ENCODE measurements at regions not wholly inside any gene's neighbourhood (a gene's known extent, or its start where the extent isn't known, plus 50 kb on each side); places are given as distances from the start of the nearest gene placed in this dataset.
"Not testable (repeated sequence)": the region's sequence is repeated elsewhere in the genome, so short reads cannot be mapped to it uniquely, and the experiment has no call there.

DNA sequence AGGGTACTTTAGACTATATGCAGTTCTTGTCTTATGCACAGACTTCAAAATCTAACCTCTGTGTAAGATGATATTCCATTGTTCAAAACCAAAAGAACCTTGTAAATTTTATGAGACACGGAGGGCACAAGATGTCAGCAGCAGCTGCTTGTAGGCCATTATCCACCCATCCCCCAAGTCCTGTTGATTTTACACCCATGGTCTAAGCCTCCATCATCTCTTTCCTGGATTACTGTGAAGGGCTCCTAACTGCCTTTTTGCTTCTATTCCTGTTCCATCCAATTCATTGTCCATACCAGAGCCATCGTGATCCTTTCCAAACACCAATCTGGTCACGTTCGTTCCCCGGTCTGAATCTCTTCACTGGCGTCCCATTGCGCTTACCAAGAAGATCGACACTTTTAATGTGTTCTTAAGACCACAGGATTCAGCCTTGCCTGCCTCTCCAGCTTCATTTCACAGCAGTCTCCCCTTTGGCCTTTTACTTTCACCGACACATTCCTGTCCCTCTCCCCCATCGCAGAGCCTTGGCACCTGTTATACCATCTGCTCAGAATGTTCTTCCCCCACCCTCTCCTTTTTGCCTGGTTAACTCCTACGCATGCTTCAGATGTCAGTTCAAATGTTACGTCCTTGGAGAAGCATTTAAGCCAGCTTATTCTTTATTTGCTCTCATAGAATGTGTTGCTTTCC, 107.3 kb upstream of the POU3F1 start:
- peak; percentile 93 for DNase-seq

DNA sequence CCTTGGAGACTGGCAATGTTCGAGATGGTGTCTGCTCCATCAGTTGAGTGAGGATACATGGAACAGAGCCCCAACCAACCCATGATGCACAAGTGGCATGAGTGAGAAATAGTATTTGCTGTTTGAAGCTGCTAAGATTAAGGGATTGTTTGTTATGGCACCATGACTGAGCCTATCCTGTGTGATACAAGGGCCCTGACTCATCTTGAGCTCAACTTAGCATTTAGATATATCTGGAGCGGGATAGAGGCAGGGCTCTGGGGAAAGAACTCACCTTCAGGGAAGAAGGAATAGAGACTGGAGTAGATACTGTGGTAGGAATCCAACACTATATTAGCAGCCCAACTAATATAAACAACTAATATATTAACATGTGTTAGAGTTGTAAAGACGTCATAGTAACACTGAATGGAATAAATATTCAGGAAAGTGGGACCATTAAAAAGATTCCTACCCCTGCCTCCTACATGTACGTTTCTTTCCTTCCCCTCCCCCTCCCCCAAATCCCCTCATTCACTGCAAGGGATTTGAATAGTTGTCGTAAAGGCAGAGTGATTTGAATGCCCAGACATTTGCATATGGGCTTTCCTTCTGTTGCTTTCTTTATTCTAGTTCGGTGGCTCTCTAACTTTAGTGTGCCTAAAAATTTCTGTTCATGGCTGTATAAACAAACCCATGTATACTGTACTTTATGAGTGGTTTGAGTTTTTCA, 106.6 kb upstream of the POU3F1 start:
- no peak for DNase-seq

DNA sequence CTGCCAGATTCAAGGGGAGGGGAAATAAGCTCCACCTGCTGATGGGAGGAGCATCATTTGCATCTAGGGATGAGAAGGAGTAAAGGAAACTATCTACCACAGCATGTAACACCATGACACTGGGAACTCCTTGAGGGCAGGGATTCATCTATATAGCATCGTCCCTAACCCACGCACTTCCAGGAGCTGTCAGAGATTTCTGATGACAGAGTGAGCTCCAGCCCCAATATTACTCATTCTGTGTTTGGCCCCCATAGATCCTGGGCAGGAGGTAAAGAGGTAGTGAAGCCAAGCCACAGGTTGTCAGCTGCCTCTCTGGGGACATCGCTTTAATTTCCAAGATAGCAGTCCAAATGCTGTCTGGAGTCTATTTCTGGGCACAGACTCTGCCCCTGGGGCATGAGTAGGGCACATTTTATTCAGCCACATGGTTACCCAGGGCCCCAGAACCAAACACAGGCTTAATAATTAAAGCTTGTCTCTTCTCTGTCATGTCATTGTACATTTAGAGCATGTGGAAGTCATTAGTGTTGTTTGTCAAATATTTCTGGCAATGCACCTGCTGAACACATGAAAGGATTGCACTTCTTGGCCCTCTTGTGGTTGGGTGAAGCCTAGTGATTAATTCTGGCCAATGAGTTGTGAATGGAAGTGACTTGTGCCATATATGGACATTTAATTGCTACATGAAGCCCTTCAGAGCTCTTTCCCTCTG, 105.9 kb upstream of the POU3F1 start:
- DNase-seq: peak; percentile 98

DNA sequence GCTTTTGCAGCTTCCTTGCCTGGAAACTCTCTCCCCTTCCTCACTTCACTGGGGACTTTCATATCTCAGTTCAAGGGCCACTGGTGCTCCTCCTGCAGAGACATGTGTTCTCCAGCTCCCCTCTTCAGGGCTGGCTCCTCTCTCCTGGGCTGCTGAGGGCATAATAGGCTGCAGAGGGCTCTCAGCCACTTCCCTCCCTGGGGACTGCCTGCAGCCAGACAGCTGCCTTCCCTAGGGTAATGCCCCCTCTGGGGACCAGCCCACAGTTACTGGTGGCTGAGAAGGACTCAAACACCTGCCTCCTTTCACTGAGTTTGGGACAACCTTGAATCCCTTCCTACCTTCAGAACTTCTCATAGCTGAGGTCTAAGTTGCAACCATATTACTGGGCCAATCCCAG, 104.8 kb upstream of the POU3F1 start:
- DNase-seq: peak; percentile 28

DNA sequence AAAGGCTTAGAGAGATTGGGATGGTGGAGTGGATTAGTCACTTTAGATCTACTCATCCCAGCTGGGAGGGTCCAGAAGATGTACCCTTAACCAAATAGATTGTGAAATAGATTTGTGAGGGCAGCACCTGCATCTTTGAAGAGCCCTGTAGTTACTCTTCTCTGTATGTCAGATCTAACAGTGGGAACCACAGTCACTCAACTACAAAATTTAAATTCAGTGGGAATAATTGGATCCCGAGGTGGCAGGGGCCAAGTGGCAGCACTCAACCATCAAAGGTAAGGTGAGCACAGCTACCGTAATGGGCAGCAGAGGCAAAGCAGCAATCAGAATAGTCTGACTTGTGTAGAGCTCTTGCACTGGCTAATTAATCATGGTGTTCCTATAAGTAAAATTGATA, 99.5 kb upstream of the POU3F1 start:
- not testable (repeated sequence) for DNase-seq

DNA sequence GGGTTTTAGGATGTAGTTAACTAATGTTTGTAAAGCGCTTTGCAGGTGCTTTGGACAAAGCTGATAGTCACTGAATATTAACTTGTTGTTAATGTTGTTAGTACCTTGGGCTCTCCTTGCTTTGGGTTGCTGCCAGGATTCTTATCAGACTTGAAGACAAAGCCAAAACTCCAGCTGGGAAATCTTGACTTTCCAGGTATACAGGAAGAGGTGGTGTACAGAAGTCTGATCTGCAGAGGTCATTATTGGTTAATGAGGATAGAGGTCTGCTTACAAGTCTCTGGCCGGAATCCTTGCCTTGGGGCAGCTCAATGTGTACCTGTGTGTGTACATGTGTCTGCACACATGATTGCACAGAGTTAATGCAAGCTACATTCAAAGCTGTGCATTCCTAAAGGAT, 96.0 kb upstream of the POU3F1 start:
- no peak for DNase-seq

DNA sequence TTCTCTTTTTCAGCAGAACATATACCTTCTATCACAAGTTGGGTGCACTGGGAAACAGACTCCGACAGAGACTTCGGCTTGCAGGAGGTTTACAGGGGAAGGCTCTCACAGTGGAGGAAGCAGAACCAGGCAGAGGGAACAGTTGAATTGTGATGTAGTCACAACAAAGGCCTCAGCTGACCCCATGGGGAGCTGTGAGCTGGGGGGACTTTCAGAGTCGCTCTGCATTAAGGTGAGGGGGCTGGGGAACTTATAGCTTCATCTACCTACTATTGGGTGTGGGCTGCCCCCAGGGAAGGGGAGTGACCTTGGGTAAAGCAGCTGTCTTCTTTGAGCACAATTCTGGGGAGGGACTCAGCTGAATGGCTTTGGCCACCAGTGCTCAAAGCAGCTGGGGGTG, 94.9 kb upstream of the POU3F1 start:
- DNase-seq: no peak

DNA sequence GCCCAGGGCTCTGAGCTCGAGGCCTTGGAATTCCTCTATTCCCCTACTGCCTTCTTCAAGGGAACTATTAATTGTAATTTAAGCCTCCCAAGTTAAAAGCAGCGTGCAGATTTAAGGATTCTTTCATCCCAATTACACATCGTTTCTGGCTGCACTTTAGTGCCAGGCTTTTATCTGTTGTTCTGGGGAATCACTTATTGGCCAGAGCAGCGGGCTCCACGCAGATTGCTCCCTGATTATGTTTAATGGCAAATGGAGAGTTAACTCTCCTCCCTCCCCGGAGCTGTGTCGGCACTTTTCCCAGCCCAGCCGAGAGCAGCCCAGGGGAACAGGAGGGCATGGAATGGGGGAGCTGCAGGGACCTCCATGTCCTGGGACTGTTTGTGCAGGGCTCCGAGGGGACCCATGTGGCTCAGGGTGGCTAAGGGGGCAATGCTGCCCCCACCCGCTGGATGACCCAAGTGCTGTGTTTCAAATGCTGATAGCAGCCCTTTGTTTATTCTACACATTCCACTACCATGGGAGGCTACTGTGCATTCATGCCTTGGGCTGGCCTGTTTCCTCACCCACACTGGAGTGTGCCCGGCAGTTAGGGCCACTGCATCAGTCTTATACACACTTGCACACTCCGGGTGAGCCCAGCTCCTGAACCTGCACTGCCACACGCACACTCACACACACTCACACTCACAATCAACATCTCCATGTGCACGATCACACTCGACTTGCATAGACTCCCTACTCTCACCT, 93.3 kb upstream of the POU3F1 start:
- peak; percentile 15 for DNase-seq

DNA sequence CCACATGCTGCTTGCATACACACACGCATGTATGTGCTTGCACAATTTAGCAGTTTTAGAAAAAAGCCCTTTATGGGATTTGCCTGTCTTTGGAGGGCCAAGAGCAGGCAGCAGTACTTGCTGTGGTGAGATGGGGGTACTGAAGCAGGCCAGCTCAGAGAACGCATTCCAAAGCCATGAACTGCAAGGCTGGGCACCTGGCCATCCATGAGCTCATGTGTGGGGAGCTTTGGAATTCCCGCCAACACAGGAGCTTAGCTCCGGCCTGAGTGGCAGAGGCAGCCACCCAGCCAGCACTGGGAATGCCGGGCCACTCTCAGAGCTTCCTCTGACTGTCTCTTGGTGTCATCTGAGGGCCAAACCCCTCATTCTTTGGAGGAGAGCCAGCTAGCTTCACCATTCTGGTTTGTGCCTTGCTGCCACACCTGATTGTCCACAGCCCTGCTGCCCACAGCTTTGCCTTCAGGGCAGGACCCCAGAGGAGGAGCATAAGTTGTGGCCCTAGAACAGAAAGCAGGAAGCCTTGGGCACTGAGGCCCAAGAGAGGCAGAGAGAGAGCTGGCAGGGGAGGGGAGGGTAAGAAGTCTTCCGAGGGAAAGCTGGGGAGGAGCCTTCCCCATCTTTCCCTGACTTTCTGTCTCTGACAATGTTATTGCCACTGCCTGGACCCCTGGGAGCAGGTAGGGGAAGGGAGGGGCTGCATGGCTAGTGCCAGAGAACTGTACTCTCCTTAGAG, 92.1 kb upstream of the POU3F1 start:
- peak; percentile 90 for DNase-seq

DNA sequence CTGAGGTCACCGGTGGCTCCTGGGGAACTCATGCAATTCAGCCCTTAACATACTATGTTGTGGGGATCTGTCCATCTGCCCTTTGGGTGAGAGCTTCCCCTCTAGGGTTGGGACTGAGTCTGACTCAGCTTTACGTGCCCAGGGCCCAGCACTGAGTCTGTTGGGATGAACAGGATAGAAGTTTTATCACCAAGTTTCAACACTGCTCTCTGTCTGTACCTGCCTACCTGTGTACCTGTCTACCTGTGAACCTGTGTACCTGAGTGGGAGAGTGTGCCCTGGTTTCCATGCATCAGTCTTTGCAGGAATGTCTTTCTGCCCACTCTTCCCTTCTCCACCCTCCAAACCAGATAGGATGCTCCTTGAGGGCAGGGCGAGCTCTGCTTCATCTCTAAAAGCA, 90.6 kb upstream of the POU3F1 start:
- DNase-seq: no peak

DNA sequence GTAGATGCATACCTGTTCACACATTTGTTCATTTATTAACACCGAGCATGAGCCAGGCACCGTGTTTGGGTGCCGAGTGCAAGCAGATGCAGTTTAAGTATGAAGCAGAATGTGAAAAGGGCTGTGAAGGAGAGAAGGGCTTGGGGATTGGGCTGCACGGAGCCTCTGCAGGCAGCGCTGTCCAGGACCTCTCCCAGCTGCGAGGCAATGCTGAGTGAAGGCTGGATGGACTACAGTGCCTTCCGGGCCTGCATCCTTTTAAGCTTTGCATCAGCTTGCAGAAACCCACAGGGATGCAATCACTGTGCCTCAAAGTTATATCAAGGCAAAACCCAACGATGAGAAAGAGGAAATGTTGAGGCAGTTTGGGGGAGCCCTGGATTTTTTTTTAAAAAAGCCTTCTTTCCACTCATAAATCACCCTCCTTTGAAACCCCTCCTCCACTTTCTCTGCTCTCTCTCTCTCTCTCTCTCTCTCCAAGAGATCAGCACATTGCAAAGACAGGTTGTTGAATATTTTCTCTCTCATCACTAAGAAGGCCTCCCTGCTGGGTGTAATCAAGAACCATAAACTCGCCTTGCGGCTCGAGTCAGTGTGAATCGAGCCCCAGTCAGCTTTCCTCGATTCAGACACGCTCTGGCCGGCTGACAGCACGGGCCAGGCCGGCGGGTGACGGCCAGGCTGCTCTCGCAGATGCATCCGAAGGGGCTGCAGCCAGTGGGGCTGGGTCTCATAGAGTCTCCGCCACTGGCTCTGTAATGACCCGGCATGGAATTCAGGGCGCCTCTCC, 89.2 kb upstream of the POU3F1 start:
- no peak for DNase-seq

DNA sequence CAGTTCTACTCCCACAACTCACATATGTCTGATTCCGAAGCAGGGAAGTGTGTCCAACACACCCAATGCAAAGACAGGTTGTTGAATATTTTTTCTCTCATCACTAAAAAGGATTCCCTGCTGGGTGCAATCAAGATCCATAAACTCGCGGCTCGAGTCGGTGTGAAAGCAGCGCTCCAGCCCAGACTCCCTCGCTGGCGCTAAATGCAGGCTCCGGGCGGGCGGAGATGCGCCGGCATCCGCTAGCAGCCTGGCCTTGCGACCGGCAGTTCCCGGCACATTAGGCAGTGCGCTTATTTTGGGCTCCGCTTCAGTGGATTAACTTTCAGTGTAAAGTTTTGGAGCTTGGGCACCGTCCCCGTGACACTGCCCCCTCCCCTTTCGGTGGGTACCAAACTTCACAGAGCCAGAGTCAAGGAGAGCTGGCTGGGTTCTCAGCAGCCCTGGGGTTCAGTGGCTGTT, 87.7 kb upstream of the POU3F1 start:
- no peak for DNase-seq

DNA sequence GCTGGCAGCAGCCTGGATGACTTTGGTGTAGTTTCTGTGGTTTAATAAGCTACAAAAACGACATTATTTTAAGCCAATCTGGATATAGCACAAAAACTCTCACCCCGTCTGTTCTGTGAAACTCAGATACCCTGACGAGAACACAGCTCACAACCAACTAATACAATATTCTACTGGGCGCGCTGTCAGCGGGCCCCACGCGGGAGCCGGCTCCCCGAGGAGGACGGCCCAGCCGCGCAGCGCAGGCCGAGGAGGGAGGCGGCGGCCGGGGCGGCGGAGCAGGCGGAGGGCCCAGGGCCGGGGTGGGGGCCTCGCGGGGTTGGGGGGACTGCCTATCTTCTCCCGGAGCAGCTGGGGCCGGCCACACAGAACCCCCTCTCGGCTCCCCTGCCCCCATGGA, 87.2 kb upstream of the POU3F1 start:
- no peak for DNase-seq

DNA sequence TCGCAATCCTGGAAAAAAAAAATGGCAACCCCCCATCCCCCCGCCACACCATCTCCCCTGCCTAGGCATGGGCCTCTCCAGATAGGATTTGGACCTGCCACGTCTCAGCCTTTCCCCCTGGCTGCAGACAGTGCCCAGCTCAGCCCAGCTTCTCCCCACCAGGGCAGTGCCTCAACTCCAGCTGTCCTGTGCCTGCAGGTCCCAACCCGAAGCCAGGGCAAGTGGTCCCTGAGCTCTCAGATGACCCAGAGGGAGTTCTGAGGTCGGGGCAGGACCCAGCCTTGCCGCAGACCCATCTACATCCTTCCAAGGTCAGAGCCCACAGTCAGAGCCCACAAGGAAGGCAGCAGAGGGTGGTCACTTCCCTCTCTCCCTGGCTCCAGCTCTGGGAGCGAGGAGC, 86.7 kb upstream of the POU3F1 start:
- no peak for DNase-seq

DNA sequence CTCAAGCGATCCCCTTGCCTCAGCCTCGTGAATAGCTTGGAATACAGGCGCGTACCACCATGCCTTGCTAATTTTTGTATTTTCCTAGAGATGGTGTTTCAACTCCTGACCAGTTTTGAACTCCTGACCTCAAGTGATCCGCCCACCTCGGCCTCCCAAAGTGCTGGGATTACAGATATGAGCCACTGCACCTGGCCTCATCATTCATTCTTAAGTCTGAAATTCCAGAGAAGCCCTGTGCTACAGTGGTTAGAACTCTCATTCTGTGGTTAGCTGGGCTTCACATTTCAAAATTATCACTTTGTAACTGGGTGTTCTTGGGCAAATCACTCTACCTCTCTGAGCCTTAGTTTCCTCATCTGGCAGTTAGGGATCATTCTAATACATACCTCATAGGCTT, 86.1 kb upstream of the POU3F1 start:
- no peak for DNase-seq

DNA sequence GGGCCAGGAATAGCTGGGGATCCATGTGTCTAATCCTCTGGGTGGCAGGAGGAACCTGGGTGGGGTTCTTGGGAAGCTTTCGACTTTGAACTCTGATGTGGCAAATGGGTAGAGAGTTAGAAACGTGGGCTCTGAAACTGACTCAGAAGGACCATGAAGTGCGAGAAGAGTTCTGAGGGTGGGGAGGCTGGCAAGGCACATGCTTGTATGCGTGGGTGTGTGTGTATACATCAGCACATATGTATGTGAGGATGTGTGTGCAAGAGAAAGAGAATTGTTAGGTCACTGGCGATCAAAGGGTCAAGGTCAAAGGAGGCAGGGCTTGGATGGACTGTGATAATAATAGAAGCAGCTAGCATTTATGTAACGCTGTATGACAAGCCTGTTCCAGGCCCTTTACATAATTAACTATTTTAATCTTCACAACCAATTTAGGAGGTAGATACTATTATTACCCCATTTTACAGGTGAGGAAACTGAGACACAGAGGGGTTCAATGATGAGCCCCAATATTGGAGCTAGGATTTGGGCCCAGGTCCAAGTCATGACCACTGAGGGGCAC, 84.5 kb upstream of the POU3F1 start:
- no peak for DNase-seq

DNA sequence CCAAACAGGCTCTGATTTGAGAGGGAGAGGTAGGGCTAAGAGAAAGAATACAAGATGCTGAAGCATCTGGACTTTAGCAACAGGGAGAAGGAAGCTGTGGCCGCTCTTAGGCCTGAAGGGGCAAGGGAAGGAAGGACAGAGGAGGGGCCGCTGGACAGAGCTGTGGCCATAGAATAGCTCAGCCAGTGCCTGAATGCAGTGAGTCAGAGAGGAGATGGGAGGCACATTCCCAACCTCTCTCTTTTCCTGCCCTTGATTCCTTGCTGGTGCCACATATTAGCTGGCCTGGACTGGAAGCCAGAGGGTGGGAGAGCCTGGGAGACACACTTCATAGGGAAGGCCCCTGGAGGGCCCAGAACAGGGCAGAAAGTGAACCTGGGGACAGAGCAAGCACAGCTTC, 83.4 kb upstream of the POU3F1 start:
- no peak for DNase-seq

DNA sequence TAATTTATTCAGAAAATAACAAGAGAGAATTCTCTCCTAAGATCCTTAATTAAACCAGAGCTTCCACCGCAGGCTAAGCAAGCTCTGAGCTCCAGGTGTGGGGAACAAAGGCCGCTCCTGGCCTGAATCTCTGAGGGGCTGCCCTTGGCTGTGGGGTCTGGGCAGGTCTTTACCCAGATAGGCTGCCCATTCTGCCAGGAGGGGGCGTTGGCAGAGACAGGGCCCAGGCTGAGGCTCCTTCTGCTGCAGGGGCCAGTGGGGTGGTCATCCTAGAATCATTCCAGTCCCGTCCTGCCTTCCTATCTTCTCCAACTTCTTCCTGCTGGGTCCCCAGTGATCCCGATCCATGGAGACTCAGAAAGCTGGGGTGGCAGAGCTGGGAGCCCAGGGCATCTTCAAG, 82.9 kb upstream of the POU3F1 start:
- DNase-seq: no peak

DNA sequence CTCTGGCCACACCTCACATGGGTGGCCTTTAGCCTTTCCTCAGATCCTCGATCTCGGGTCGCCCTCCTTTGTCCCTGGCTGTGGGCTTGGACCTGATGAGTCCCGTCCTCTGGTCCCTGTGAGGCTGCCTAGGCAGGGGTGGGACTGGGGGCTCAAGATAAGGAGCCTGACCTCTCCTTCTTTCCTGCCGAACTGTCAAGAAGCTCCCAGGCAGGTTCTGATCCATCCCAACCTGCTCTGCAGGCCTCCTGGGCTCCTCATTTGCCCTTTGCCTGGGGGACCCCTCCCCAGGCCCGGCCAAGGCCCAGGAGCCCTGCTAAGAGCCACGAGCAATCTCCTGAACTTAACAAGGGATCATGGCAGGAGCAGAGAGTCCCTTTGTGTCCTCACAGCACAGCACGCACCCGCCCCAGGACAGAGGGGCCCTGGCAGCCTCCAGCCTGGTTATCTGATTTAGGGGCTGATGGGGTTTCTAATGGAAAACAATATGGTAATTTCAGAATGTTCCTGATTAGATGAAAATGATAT, 82.4 kb upstream of the POU3F1 start:
- DNase-seq: no peak

DNA sequence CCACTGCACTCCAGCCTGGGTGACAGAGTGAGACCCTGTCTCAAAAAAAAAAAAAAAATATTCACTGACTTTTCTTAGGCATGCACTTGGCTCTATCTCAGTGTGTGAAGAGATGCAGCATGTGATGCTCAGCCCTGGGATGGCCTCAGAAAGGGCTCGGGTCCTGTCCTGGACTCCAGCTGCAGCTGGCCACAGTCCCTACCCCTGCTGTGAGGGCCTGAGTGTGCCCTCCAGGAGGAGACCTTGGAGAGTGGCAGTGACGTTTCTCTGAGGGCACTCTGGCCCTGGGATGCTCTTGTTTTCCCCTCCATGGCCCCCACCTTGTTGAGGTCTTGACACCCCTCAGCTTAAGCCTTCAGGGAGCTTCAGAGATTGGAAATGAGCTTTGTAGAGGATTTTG, 81.9 kb upstream of the POU3F1 start:
- no peak for DNase-seq

DNA sequence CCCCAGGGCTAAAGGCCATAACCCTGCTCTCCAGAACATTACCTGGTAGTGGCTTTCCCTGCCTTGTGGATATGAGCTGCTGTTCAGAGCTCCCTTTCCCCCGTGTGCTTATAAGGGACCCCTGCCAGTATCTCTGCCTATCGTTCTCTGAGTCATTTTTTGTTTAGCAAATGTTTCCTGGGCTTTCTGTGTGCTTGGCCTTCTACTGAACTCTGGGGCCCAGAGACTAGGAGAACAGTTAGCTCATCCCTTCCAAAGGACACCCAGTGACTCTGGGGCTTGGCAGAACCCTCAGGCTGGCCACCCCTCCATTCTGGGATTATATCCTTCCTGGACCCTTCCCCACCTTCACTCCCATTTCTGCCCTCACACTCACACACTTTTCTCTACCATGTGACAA, 80.8 kb upstream of the POU3F1 start:
- no peak for DNase-seq

Measured in DMS79 (cell line).